SW 1271 (cell line): ENCODE measurements at regions not wholly inside any gene's neighbourhood (a gene's known extent, or its start where the extent isn't known, plus 50 kb on each side); places are given as distances from the start of the nearest gene placed in this dataset.

Experiments
- DNase-seq, 2 experiments: peaks; one replicate each; lab custom pipeline; 2025; lab: John Stamatoyannopoulos, UW

- no peak for DNase-seq
These were observed 137.9 kb upstream of the MAP9 start for GRCh38 chr4:155514628-155515027.

DNA sequence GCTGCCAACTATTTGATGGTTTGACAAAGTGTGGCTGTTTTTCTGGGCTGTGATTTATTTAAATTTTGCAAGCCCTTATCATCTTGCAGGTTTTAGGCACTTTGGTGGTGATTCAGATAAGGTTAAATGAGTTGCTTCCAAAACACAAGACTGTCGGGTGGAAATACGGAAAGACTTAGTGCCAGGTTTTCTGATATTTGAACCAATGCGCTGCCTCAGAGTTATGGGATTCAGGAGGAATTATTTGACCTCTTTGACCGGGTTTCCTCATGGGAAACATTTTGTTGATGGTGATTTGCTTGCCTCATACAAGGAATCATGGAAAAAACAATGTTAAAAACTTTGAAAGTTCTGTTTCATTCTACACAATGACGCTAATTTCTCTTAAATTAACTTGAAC, 136.1 kb upstream of the MAP9 start:
- no peak for DNase-seq

DNA sequence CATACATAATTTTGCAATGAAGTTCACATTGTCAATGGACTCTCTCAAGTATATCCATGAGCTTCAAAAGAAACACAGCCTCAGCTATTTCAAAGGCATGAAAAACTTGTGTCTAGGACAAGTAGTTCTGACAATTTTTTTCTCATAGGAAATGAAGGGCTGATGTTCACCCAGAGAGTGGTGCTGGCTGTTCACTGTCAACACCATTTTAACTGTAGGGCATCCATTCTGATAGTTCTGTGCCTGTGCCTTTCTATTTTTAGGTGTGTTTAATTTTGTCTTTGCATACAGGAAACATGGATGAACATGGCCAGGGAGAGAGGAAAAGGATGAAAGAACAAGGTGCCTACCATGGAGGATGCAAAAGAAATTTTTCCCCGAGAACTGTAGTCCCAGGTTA, 135.3 kb upstream of the MAP9 start:
- DNase-seq = no peak

GRCh38 chr4:155510771-155511170, 134.0 kb upstream of the MAP9 start:
- DNase-seq = no peak

- no peak for DNase-seq
These were observed 132.8 kb upstream of the MAP9 start for GRCh38 chr4:155509555-155509954.

- no peak for DNase-seq
These were observed 130.0 kb upstream of the MAP9 start for GRCh38 chr4:155506745-155507144.

GRCh38 chr4:155505321-155505720, 128.6 kb upstream of the MAP9 start:
- no peak for DNase-seq

- no peak for DNase-seq
These were observed 120.5 kb upstream of the MAP9 start for GRCh38 chr4:155497306-155497705.

DNA sequence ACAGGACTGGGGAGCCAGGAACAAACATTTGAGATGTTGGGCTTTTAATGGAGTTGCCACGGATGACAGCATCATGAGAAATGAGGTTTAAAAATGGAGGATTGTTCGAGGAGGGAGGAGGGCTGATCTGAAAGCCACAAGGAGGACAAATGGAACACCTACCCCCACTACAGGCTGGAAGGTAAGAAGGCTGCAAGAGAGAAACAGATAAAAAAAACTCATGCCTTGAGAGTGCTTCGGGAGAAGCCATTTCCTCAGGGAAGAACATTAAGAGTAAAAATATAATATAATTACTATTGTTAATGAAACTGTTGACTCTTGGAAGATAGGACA, 119.5 kb upstream of the MAP9 start:
- DNase-seq = no peak

DNA sequence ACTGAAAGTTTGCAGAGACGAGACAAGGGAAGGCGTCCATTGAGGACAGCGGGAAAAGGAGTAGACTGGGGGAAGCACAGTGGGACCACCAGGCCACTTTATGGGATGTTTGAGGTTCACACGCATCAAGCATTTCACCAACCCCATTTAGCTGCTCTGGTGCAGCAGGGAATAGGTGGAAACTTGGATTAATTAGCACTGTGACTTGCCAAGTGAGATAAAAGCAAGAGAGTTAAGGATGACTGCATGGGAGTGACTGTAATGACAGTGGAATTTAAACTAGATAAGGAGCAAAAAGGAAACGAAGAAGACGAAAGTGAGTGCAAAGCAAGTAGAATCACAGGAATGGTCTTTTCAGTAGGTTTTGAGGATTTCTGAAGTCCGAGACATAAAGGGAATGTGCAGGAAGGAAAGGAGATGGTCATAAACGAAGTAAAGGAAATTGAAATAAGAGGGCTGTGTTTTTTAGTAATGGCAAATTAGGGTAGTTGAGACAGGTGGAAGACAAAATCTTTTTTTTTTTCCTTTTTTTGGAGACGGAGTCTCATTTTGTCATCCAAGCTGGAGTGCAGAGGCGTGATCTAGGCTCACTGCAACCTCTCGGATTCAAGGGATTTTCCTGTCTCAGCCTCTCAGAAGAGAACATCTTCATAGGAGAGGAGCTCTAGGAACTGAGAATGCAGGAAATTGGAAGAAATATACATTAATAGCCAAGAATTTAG, 119.0 kb upstream of the MAP9 start:
- no peak for DNase-seq

DNA sequence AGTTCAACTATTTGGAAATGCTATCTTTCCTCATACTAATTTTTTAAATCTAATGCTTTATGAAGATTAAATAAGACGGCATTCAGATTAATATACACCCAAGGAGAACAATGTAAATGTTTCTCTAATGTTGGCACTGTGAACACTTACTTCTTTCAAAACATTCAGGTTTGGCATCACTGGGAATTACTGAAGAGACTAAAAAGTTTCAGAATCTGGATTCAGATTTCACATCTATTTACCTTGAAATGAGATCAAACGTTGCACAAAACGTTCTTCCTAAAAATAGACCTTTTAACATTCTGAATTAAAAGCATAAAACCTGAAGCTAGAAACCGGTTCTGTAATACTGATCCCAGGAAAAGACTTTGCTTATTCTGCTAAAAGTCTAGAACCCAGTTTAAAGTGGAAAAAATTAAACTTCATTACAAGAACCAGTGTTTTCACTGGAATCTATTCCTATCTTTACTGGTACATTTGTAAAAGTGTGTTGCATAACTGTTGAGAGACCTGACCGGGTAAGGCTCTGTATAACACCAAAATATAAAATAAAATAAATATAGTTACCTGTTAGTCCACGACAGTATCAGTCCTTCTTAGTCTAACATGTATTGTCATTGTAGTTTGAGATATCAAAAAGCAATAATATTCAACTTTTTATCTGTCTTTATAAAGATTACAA, 117.4 kb upstream of the MAP9 start:
- no peak for DNase-seq

- no peak for DNase-seq
These were observed 114.8 kb upstream of the MAP9 start for GRCh38 chr4:155491336-155492120.

DNA sequence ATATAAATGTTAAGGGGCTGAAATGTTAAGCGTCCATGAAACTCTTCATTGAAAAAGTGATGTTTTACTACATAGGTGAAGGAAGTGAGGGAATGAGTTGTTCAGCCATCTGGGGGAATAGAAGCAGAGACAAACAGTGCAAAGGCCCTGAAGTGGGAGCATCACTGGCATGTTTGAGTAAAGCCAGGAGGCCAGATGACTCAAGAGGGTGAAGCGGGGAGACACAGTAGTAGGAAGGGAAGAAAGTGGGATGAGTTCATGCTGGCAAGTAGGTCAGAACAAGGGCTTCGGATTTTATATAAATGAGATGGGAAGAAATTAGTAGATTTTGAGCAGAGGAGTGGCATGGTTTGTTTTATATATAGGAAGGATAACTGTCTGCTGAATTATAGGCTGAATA, 112.5 kb upstream of the MAP9 start:
- no peak for DNase-seq

- DNase-seq = no peak
These were observed 111.9 kb upstream of the MAP9 start for GRCh38 chr4:155488691-155489090.

- DNase-seq = no peak
These were observed 110.4 kb upstream of the MAP9 start for GRCh38 chr4:155487210-155487609.

GRCh38 chr4:155481150-155481549, 104.4 kb upstream of the MAP9 start:
- DNase-seq = no peak

GRCh38 chr4:155479835-155480234, 103.1 kb upstream of the MAP9 start:
- no peak for DNase-seq

- no peak for DNase-seq
These were observed 101.6 kb upstream of the MAP9 start for GRCh38 chr4:155478336-155478835.

DNA sequence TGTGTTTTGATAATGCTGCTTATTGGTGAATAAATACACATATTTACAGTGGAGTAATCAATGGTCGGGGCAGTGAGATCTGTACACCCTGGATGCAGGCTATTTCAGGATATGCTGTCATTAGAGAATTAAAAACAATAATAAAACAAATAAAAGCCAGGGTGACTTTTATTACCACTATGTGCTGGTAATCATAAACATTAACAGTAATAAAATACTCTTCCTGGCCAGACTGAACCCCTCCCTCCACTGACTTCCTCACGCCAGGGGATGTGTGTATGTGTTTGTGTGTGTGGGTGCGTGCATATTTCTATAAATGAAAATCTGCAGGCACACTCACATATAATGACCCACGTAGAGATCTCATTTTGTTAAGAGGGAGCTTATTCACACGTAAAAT, 98.0 kb upstream of the MAP9 start:
- no peak for DNase-seq

DNA sequence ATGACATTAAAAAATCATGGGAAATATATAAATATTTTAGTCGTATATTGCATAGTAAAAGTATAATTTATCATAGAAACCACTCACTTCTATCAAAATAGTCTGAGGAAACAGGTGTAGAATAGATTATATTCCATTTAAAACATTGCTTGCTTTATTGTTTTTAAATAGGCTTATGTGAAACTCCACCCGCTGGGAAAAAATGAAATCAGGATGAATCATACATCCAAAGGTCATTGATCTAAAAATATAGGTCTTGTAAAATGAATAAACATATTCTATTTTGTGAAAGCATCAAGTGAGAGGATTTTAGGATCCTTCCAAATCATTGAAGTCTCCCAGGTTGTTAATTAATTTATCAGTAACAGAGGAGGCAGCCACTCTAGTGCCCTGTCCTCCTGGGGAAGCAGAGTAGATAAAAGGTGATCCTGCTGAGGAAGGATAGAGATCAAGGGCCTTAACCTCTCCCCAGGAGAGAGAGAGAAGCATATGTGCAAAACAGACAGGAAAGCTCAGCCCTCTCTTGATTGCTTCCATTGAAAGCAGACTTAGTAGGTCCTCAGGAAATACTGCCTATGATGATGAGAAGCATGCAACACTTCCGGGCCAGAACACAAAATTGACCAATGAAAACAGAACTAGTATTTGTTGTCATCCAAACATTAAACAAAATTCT, 96.8 kb upstream of the MAP9 start:
- no peak for DNase-seq

DNA sequence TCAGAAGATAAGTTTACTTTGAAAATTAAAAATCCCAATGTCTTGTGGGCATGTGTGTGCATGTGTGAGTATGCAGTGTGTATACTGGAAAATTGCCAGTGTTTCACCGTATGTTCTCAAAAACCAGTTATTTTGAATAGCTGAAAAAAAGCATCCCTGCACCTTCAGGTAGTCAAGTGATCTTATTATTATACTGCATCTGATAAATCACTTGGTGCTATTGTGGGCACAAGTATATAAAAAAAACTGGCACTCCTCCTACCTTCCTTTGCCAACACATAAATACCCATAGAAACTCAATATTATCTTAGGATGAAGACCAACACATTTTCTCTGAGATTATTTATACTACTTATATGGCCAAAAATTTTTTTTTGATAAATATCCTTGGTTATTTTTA, 91.5 kb upstream of the MAP9 start:
- no peak for DNase-seq

GRCh38 chr4:155450676-155451075, 73.9 kb upstream of the MAP9 start:
- no peak for DNase-seq

- no peak for DNase-seq
These were observed 68.5 kb upstream of the MAP9 start for GRCh38 chr4:155445306-155445705.
